GM19328 (cell line): ENCODE measurements at regions not wholly inside any gene's neighbourhood (a gene's known extent, or its start where the extent isn't known, plus 50 kb on each side); places are given as distances from the start of the nearest gene placed in this dataset.

Experiments
- ATAC-seq: cut with Tn5 transposase; IDR thresholded peaks from one replicate; pipeline ENCODE4 v1.9.1; 2021; ENCODE audit warnings: mild to moderate bottlenecking, moderate library complexity; ENCODE audit not compliant: unreplicated experiment

GRCh38 chr21:27703791-27704190, 736.9 kb upstream of the ADAMTS5 start:
- no peak for ATAC-seq

- ATAC-seq = peak; percentile 53
These were observed 734.2 kb upstream of the ADAMTS5 start for GRCh38 chr21:27700974-27701614.

GRCh38 chr21:27695246-27695645, 728.4 kb upstream of the ADAMTS5 start:
- ATAC-seq = no peak

- ATAC-seq = no peak
These were observed 727.8 kb upstream of the ADAMTS5 start for GRCh38 chr21:27694667-27695066.

GRCh38 chr21:27693376-27693775, 726.5 kb upstream of the ADAMTS5 start:
- ATAC-seq = no peak

- ATAC-seq = no peak
These were observed 724.6 kb upstream of the ADAMTS5 start for GRCh38 chr21:27691516-27691915.

GRCh38 chr21:27691006-27691405, 724.1 kb upstream of the ADAMTS5 start:
- no peak for ATAC-seq

- ATAC-seq = no peak
These were observed 723.5 kb upstream of the ADAMTS5 start for GRCh38 chr21:27690426-27690825.

GRCh38 chr21:27688773-27689172, 721.9 kb upstream of the ADAMTS5 start:
- ATAC-seq = no peak

GRCh38 chr21:27683292-27683691, 716.4 kb upstream of the ADAMTS5 start:
- no peak for ATAC-seq

- no peak for ATAC-seq
These were observed 715.0 kb upstream of the ADAMTS5 start for GRCh38 chr21:27681841-27682240.

- ATAC-seq = no peak
These were observed 714.1 kb upstream of the ADAMTS5 start for GRCh38 chr21:27681038-27681437.

GRCh38 chr21:27680181-27680580, 713.3 kb upstream of the ADAMTS5 start:
- ATAC-seq = no peak

GRCh38 chr21:27678511-27678910, 711.6 kb upstream of the ADAMTS5 start:
- no peak for ATAC-seq

- no peak for ATAC-seq
These were observed 710.7 kb upstream of the ADAMTS5 start for GRCh38 chr21:27677546-27677945.

GRCh38 chr21:27675306-27675705, 708.4 kb upstream of the ADAMTS5 start:
- no peak for ATAC-seq

GRCh38 chr21:27674041-27674615, 707.2 kb upstream of the ADAMTS5 start:
- no peak for ATAC-seq

- ATAC-seq = no peak
These were observed 706.7 kb upstream of the ADAMTS5 start for GRCh38 chr21:27673581-27673980.

- ATAC-seq = no peak
These were observed 704.3 kb upstream of the ADAMTS5 start for GRCh38 chr21:27671207-27671606.

GRCh38 chr21:27653481-27653880, 686.6 kb upstream of the ADAMTS5 start:
- no peak for ATAC-seq

GRCh38 chr21:27649762-27650161, 682.9 kb upstream of the ADAMTS5 start:
- ATAC-seq = no peak

- ATAC-seq = no peak
These were observed 682.4 kb upstream of the ADAMTS5 start for GRCh38 chr21:27649323-27649722.

- ATAC-seq = no peak
These were observed 681.7 kb upstream of the ADAMTS5 start for GRCh38 chr21:27648560-27648959.
